GM12878 (cell line): ENCODE measurements at regions not wholly inside any gene's neighbourhood (a gene's known extent, or its start where the extent isn't known, plus 50 kb on each side); places are given as distances from the start of the nearest gene placed in this dataset.

ENCODE experiments used
- ATAC-seq: fragments of 200-7000 bp; cut with Tn5 transposase; 3 replicates; pipeline ENCODE4 v1.9.1; 2020; ENCODE audit warnings: mild to moderate bottlenecking, moderate library complexity
- BruUV-seq: library from RNA; stranded (reverse); fragments of 400-500 nt; replicated peaks from 2 replicates; lab custom pipeline; 2021; lab: Mats Ljungman, UMichigan
- CTCF ChIA-PET: fragments of 300-600 bp; sonication (Branson Sonifier 250); formaldehyde crosslinking; extraction: SDS; loops from one replicate; lab custom pipeline; 2021; ENCODE audit warnings: inconsistent platforms; lab: Yijun Ruan, JAX
- POLR2A ChIA-PET: fragments of 350-600 bp; formaldehyde crosslinking; extraction: SDS; loops from one replicate; lab custom pipeline; 2021; ENCODE audit warnings: inconsistent platforms; lab: Charles Lee
- RAD21 ChIA-PET: fragments of 300-600 bp; sonication (Branson Sonifier 250); formaldehyde crosslinking; loops from one replicate; lab custom pipeline; 2023; ENCODE audit warnings: antibody characterized with exemption; ENCODE audit not compliant: unreplicated experiment; lab: Charles Lee
- SMC1A ChIA-PET: fragments of 300-600 bp; sonication (Branson Sonifier 250); formaldehyde crosslinking; loops from one replicate; lab custom pipeline; 2023; ENCODE audit not compliant: unreplicated experiment, uncharacterized antibody; lab: Charles Lee
- DNase-seq: peaks from one replicate; pipeline ENCODE4 v3.0.0-alpha.2; 2011; ENCODE audit warnings: low read depth, low spot score
- FAIRE-seq: peaks from 3 replicates; lab custom pipeline; 2011; peaks lifted over from hg19 to GRCh38; lab: Jason Lieb, UNC
- H2AFZ ChIP-seq: 2 replicates; pipeline ENCODE4 v1.6.0; 2011; ENCODE audit warnings: low read depth, low read length, control low read depth; ENCODE audit not compliant: control insufficient read depth
- H3K27ac ChIP-seq: 2 replicates; pipeline ENCODE4 v1.5.1; 2011; ENCODE audit warnings: control low read depth; ENCODE audit not compliant: control insufficient read depth, insufficient read depth
- H3K27me3 ChIP-seq, 2 experiments: replicated peaks in 1 of 2; 2 replicates each; pipeline versions ENCODE4 v1.6.0 to v1.6.1; 2011; ENCODE audit warnings: low read length in 1 of 2; ENCODE audit not compliant: control insufficient read depth in 2 of 2, insufficient read depth in 2 of 2
- H3K36me3 ChIP-seq, 2 experiments: 2 replicates each; pipeline ENCODE4 v1.5.1; 2011; ENCODE audit warnings: low read length in 1 of 2; ENCODE audit not compliant: control insufficient read depth in 2 of 2, insufficient read depth in 2 of 2
- H3K4me1 ChIP-seq: 2 replicates; pipeline ENCODE4 v1.6.1; 2011; ENCODE audit warnings: mild to moderate bottlenecking, low read length, moderate library complexity, mixed read lengths; ENCODE audit not compliant: control insufficient read depth, insufficient read depth
- H3K4me2 ChIP-seq: 2 replicates; pipeline ENCODE4 v1.6.0; 2011; ENCODE audit warnings: control low read depth; ENCODE audit not compliant: control insufficient read depth, insufficient read depth
- H3K4me3 ChIP-seq: fragments of 200-600 bp; sonication (generic); 2 replicates; pipeline ENCODE4 v1.5.1; 2016
- H3K79me2 ChIP-seq: 2 replicates; pipeline ENCODE4 v1.6.0; 2011; ENCODE audit warnings: low read length; ENCODE audit not compliant: control insufficient read depth, insufficient read depth
- H3K9ac ChIP-seq: 2 replicates; pipeline ENCODE4 v1.8.0; 2011; ENCODE audit warnings: low read length, control low read depth, mixed read lengths; ENCODE audit not compliant: control insufficient read depth, insufficient read depth
- H3K9me3 ChIP-seq: replicated peaks from 3 replicates; pipeline ENCODE4 v1.5.1; 2011; ENCODE audit warnings: mild to moderate bottlenecking, low read length; ENCODE audit not compliant: control insufficient read depth, insufficient read depth
- H4K20me1 ChIP-seq: 2 replicates; pipeline ENCODE4 v1.6.0; 2011; ENCODE audit not compliant: control insufficient read depth, insufficient read depth
- ATF3 ChIP-seq: IDR thresholded peaks from 2 replicates; pipeline ENCODE4 v1.6.1; 2011; ENCODE audit warnings: low read depth, mild to moderate bottlenecking, low read length, moderate library complexity, borderline replicate concordance; ENCODE audit errors: extremely low read depth
- CHD4 ChIP-seq: fragments of 200-600 bp; sonication (generic); IDR thresholded peaks from 2 replicates; pipeline ENCODE4 v1.6.1; 2016; ENCODE audit warnings: mild to moderate bottlenecking
- E2F4 ChIP-seq: IDR thresholded peaks from 2 replicates; pipeline ENCODE4 v1.6.1; 2012; ENCODE audit warnings: low read depth, low read length, improper control_type of control experiment
- KLF5 ChIP-seq: fragments of 450-650 bp; IDR thresholded peaks from 2 replicates; pipeline ENCODE4 v1.6.1; 2014; ENCODE audit warnings: mild to moderate bottlenecking; ENCODE audit not compliant: partially characterized antibody
- PAX5 ChIP-seq: IDR thresholded peaks from 2 replicates; pipeline ENCODE4 v1.6.1; 2011; ENCODE audit warnings: low read depth, low read length, borderline replicate concordance
- RAD51 ChIP-seq: fragments of 450-650 bp; IDR thresholded peaks from 2 replicates; pipeline ENCODE4 v1.6.1; 2016; ENCODE audit warnings: moderate library complexity, mild to moderate bottlenecking, inconsistent platforms
- RCOR1 ChIP-seq: conservative IDR thresholded peaks from 2 replicates; pipeline ENCODE4 v1.6.1; 2012; ENCODE audit warnings: low read depth, low read length, improper control_type of control experiment
- STAT1 ChIP-seq: fragments of 450-650 bp; conservative IDR thresholded peaks from 2 replicates; pipeline ENCODE4 v1.6.1; 2014; ENCODE audit warnings: antibody characterized with exemption, mild to moderate bottlenecking
- ZSCAN29 ChIP-seq: fragments of 450-650 bp; IDR thresholded peaks from 2 replicates; pipeline ENCODE4 v1.6.1; 2017; ENCODE audit warnings: mild to moderate bottlenecking, moderate library complexity
- ZZZ3 ChIP-seq: IDR thresholded peaks from 2 replicates; pipeline ENCODE4 v1.6.1; 2011; ENCODE audit warnings: low read depth; ENCODE audit not compliant: control insufficient read depth, insufficient read length
- WGBS: methylation state at CpG from one replicate; pipeline ENCODE4 v1.1.6; 2016; ENCODE audit warnings: low lambda C conversion rate; ENCODE audit not compliant: insufficient replicate concordance, insufficient coverage; ENCODE audit errors: missing lambda C conversion rate; 5-methylcytosine and 5-hydroxymethylcytosine counted together
- in situ Hi-C: fragments of 300-500 bp; cut with MboI; formaldehyde crosslinking; loops from 9 replicates; pipeline ENCODE4 v1.14.3; 2018; ENCODE audit warnings: mixed read lengths
- intact Hi-C: fragments of 100-400 bp; cut with micrococcal nuclease; formaldehyde crosslinking; loops from one replicate; pipeline ENCODE4 v1.14.2; 2022; ENCODE audit not compliant: unreplicated experiment

DNA sequence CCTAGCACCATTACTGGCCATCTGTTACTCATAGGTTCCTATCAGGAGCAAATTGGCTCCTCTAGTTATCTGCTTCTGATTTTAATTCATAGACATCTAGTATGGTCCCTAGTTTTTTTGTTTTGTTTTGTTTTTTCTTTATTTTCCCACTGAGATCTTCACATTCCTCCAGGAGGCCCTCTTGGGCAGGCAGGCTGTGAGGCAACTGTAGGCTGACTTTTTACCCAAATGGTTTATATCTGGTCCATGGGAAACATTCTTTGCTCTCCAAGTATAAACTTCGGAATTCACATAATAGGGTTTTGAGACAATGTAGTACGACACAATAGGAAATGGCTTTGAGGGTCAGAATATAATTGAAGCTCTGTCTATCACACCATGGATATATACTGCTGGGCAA lies 250.9 kb upstream of the DAB2 start:
- ChIA-PET SMC1A (no interaction called here), POLR2A (no interaction called here), CTCF (no interaction called here), RAD21 (no interaction called here)
- DNase-seq, result no peak
- Histone ChIP-seq H3K9ac (no peak overlapping the region), H3K27me3 (0 out of 4 replicates have a peak, but pooled peaks cover 0 to 3% of the 10 kb centered on the region in 2 experiments), H3K9me3 (no peaks in the 10 kb centered on the region), H3K79me2 (no peaks in the 10 kb centered on the region), H3K4me3 (no peak overlapping the region), H3K4me2 (no peak overlapping the region), H3K36me3 (no peaks in the 10 kb centered on the region), H3K27ac (no peak overlapping the region), H4K20me1 (no peaks in the 10 kb centered on the region), H2AFZ (no peak overlapping the region), H3K4me1 (no peaks in the 10 kb centered on the region)
- intact Hi-C loops, result no loop called here
- FAIRE-seq, result no peak
- in situ Hi-C loops, result no loop called here
- TF ChIP-seq CHD4 (no peak), ATF3 (no peak), E2F4 (no peak), RAD51 (no peak), ZZZ3 (no peak), RCOR1 (no peak), ZSCAN29 (no peak), PAX5 (no peak), KLF5 (no peak), STAT1 (no peak)
- ATAC-seq, result no peak
- WGBS, result 44% methylated on average over 2 of the region's 2 CpGs
- no TSS peak for BruUV-seq
